ENCODE measurements at regions not wholly inside any gene's neighbourhood (a gene's known extent, or its start where the extent isn't known, plus 50 kb on each side); places are given as distances from the start of the nearest gene placed in this dataset.

GRCh38 chr10:125533866-125534265, 149.1 kb downstream of the TEX36 start:
- TF ChIP-seq POLR2A (IDR thresholded peaks at IDR 0.05; ENCODE audit: low read depth, low read length) (no peak), CTCF (IDR thresholded peaks at IDR 0.05 in 2 of 3, conservative IDR thresholded peaks at IDR 0.05 in 1 of 3; ENCODE audit: control insufficient read depth in 2 of 3, extremely low read depth in 1 of 3, insufficient read depth in 1 of 3, low read depth in 3 of 3, low read length in 3 of 3) (no peak), MEF2A (IDR thresholded peaks at IDR 0.05; ENCODE audit: insufficient read depth, low read depth, low read length) (no peak), CREM (IDR thresholded peaks at IDR 0.05; ENCODE audit: low read depth) (no peak), EP300 (IDR thresholded peaks at IDR 0.05; ENCODE audit: borderline replicate concordance in 1 of 2, control insufficient read depth in 1 of 2, low read depth in 2 of 2, low read length in 2 of 2) (no peak), ASH2L (IDR thresholded peaks at IDR 0.05; ENCODE audit: borderline replicate concordance, low read depth) (no peak), USF2 (IDR thresholded peaks at IDR 0.05; ENCODE audit: borderline replicate concordance, low read depth, low read length) (no peak), MAX (IDR thresholded peaks at IDR 0.05; ENCODE audit: low read depth, low read length) (no peak)
